ENCODE measurements at regions not wholly inside any gene's neighbourhood (a gene's known extent, or its start where the extent isn't known, plus 50 kb on each side); places are given as distances from the start of the nearest gene placed in this dataset.

GRCh38 chr2:215637651-215638050, 201.8 kb upstream of the FN1 start:
- Histone ChIP-seq H3K36me3 (ENCODE audit: insufficient read depth, low read length) (no peaks in the 10 kb centered on the region), H3K27me3 (ENCODE audit: insufficient read depth, low read length) (no peaks in the 10 kb centered on the region), H4K20me1 (ENCODE audit: insufficient read depth, low read length) (no peaks in the 10 kb centered on the region), H3K4me1 (ENCODE audit: insufficient read depth, low read length, severe bottlenecking) (no peaks in the 10 kb centered on the region), H3K4me2 (ENCODE audit: low read length) (no peak overlapping the region), H3K4me3 (ENCODE audit: low read depth, low read length, poor library complexity, severe bottlenecking) (no peak overlapping the region), H2AFZ (ENCODE audit: low read length) (no peak overlapping the region), H3K9me2 (ENCODE audit: low read depth, low read length) (no peaks in the 10 kb centered on the region), H3K79me2 (ENCODE audit: insufficient read depth, low read length) (no peaks in the 10 kb centered on the region), H3K9me3 (ENCODE audit: low read length) (0 out of 2 replicates have a peak, but pooled peaks cover 3% of the 10 kb centered on the region), H3F3A (ENCODE audit: insufficient read depth, low read length) (no peaks in the 10 kb centered on the region), H3K9ac (ENCODE audit: low read length) (no peak overlapping the region), H3K27ac (ENCODE audit: low read depth, low read length, poor library complexity, severe bottlenecking) (no peak overlapping the region)
- no peak for TF ChIP-seq EZH2 (IDR thresholded peaks at IDR 0.05; ENCODE audit: borderline replicate concordance, low read length)
- no peak for TF ChIP-seq CTCF (IDR thresholded peaks at IDR 0.05; ENCODE audit: low read length)

- 0 out of 2 replicates have a peak, but pooled peaks cover 3% of the 10 kb centered on the region for H3K9me3 ChIP-seq (ENCODE audit: low read length)
- H3K79me2 ChIP-seq (ENCODE audit: insufficient read depth, low read length) = no peaks in the 10 kb centered on the region
- H3K36me3 ChIP-seq (ENCODE audit: insufficient read depth, low read length) = no peaks in the 10 kb centered on the region
- H3K4me3 ChIP-seq (ENCODE audit: low read depth, low read length, poor library complexity, severe bottlenecking) = no peak overlapping the region
- H3K27ac ChIP-seq (ENCODE audit: low read depth, low read length, poor library complexity, severe bottlenecking) = no peak overlapping the region
- H4K20me1 ChIP-seq (ENCODE audit: insufficient read depth, low read length) = no peaks in the 10 kb centered on the region
- TF ChIP-seq CTCF (IDR thresholded peaks at IDR 0.05; ENCODE audit: low read length) = no peak
- TF ChIP-seq EZH2 (IDR thresholded peaks at IDR 0.05; ENCODE audit: borderline replicate concordance, low read length) = no peak
- no peaks in the 10 kb centered on the region for H3F3A ChIP-seq (ENCODE audit: insufficient read depth, low read length)
- H2AFZ ChIP-seq (ENCODE audit: low read length) = no peak overlapping the region
- H3K4me2 ChIP-seq (ENCODE audit: low read length) = no peak overlapping the region
- no peaks in the 10 kb centered on the region for H3K4me1 ChIP-seq (ENCODE audit: insufficient read depth, low read length, severe bottlenecking)
- no peak overlapping the region for H3K9ac ChIP-seq (ENCODE audit: low read length)
- H3K27me3 ChIP-seq (ENCODE audit: insufficient read depth, low read length) = no peaks in the 10 kb centered on the region
- no peaks in the 10 kb centered on the region for H3K9me2 ChIP-seq (ENCODE audit: low read depth, low read length)
These were observed 200.9 kb upstream of the FN1 start for GRCh38 chr2:215636816-215637215.

- Histone ChIP-seq H3K27me3 (ENCODE audit: insufficient read depth, low read length) (no peaks in the 10 kb centered on the region), H3K27ac (ENCODE audit: low read depth, low read length, poor library complexity, severe bottlenecking) (no peak overlapping the region), H3K36me3 (ENCODE audit: insufficient read depth, low read length) (no peaks in the 10 kb centered on the region), H3K9ac (ENCODE audit: low read length) (no peak overlapping the region), H3K4me1 (ENCODE audit: insufficient read depth, low read length, severe bottlenecking) (no peaks in the 10 kb centered on the region), H2AFZ (ENCODE audit: low read length) (no peak overlapping the region), H3K9me2 (ENCODE audit: low read depth, low read length) (no peaks in the 10 kb centered on the region), H3K4me3 (ENCODE audit: low read depth, low read length, poor library complexity, severe bottlenecking) (no peak overlapping the region), H4K20me1 (ENCODE audit: insufficient read depth, low read length) (no peaks in the 10 kb centered on the region), H3K4me2 (ENCODE audit: low read length) (no peak overlapping the region), H3F3A (ENCODE audit: insufficient read depth, low read length) (no peaks in the 10 kb centered on the region), H3K79me2 (ENCODE audit: insufficient read depth, low read length) (no peaks in the 10 kb centered on the region), H3K9me3 (ENCODE audit: low read length) (0 out of 2 replicates have a peak, but pooled peaks cover 3% of the 10 kb centered on the region)
- TF ChIP-seq EZH2 (IDR thresholded peaks at IDR 0.05; ENCODE audit: borderline replicate concordance, low read length) (no peak), CTCF (IDR thresholded peaks at IDR 0.05; ENCODE audit: low read length) (no peak)
These were observed 199.9 kb upstream of the FN1 start for GRCh38 chr2:215635788-215636139.
